Motor neuron (in vitro differentiated cells): ENCODE measurements at regions not wholly inside any gene's neighbourhood (a gene's known extent, or its start where the extent isn't known, plus 50 kb on each side); places are given as distances from the start of the nearest gene placed in this dataset.

ENCODE experiments used
- ATAC-seq, 8 experiments: fragments of 200-7000 bp; cut with Tn5 transposase; replicated peaks in 6 of 8; 2 replicates each; pipeline ENCODE4 v1.8.0; 2021; ENCODE audit warnings: mild to moderate bottlenecking in 8 of 8, moderate library complexity in 8 of 8
- H3K27ac ChIP-seq, 2 donors: fragments of 250-450 bp; sonication (Bioruptor Pico); 2 replicates each; pipeline ENCODE4 v1.9.0; 2021; ENCODE audit warnings: antibody characterized with exemption in 2 of 2, mild to moderate bottlenecking in 2 of 2, moderate library complexity in 1 of 2
- H3K4me1 ChIP-seq, 2 donors: fragments of 250-450 bp; sonication (Bioruptor Pico); replicated peaks in 1 of 2; 2 replicates each; pipeline ENCODE4 v1.6.1; 2021; ENCODE audit warnings: antibody characterized with exemption in 2 of 2, mild to moderate bottlenecking in 2 of 2, moderate library complexity in 1 of 2
- H3K4me3 ChIP-seq, 5 donors: fragments of 250-450 bp; sonication (Bioruptor Pico); 2 replicates each; pipeline ENCODE4 v1.9.0; 2021; ENCODE audit warnings: antibody characterized with exemption in 5 of 5, mild to moderate bottlenecking in 5 of 5, moderate library complexity in 4 of 5
- WGBS, 10 experiments: fragments of 450-650 bp; shearing (Covaris generic); methylation state at CpG; one replicate each; pipeline ENCODE4 v1.0.0; 2022; 5-methylcytosine and 5-hydroxymethylcytosine counted together
- in situ Hi-C, 9 experiments: fragments of 400-800 bp; cut with MboI; loops; one replicate each; pipeline ENCODE4 v1.15.0; 2021; ENCODE audit warnings: low sequenced_read_pairs in 9 of 9, low pct_unique_long_range_greater_than_20kb in 2 of 9; ENCODE audit not compliant: unreplicated experiment in 9 of 9

DNA sequence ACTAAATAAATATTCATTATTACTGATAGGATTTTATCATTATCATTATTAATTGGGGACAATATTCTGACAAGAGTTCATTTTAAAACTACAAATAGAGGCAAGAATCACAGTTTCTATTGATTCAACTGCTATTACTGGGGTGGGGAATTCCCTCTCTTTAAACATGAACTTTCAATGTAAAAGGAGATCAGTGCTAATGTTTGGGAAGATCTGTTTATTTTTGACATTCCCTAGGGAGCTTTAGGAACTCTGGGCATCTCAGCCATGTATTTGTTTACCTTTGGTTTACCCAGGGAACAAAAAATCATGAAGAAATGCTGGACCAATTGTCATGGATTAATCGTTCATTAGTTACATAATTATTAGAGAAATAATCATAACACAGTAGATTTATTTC is 443.2 kb upstream of the AKR1E2 start:
- no peak overlapping the region for H3K4me3 ChIP-seq
- peaks cover 27 to 36% of the 10 kb centered on the region in 2 donors for H3K4me1 ChIP-seq
- 0 to 86% (median 48%) methylated on average over 1 of the region's 1 CpG for WGBS, 10 experiments
- peak in 1 of 8 experiments; percentile 16 for ATAC-seq
- in situ Hi-C loops, result no loop called here
- no peak overlapping the region for H3K27ac ChIP-seq

DNA sequence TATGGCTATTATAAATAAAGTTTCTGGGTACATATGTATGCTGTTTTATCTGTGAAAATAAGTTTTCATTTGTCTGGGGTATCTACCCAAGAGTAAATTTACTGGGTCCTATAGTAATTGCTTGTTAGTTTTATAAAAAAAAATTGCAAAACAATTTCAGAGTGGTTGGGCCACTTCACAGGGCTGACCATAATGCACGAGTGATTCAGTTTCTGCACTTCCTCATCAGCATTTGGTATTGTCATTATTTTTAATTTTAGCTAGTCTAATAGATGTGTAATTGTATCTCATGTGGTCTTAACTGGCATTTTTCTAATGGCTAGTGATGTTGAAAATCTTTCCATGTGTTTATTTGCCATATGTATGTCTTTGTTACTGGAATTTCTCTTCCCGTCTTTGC is 452.4 kb upstream of the AKR1E2 start:
- in situ Hi-C loops, result no loop called here
- 75 to 100% (median 91%) methylated on average over 1 to 2 of the region's 2 CpGs for WGBS, 10 experiments
- peaks cover 3 to 11% of the 10 kb centered on the region in 2 donors for H3K4me1 ChIP-seq
- ATAC-seq, result no peak
- H3K27ac ChIP-seq, result no peak overlapping the region
- no peak overlapping the region for H3K4me3 ChIP-seq

- peak in 2 of 8 experiments; percentile 14 to 65 for ATAC-seq
- Histone ChIP-seq H3K4me3 (no peak overlapping the region), H3K4me1 (peaks cover 3 to 11% of the 10 kb centered on the region in 2 donors), H3K27ac (no peak overlapping the region)
- in situ Hi-C loops, result no loop called here
- 26 to 100% (median 95%) methylated on average over 1 to 4 of the region's 4 CpGs; no CpG with 5 or more reads in 1 of the 10 experiments for WGBS, 10 experiments
These were observed 452.9 kb upstream of the AKR1E2 start for GRCh38 chr10:4373098-4373497.

DNA sequence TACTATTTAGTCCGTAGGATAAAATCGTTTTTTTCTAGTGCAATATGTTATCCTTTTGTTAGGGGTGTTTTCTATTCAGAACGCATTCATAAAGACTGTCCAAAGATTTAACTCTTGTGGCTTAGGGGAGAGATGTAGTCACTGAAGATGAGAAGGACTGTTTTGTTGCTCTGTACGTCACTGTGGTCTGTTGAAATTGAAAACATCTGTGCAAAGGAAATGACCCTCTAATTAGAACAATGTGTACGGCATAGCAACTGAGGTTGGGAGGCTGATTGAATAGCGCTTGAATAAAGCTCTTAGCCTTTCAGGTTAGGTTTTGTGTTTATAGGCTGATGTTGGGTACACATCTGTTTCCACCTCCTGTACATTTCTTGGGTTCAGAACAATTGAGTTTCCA is 453.4 kb upstream of the AKR1E2 start:
- in situ Hi-C loops, result no loop called here

DNA sequence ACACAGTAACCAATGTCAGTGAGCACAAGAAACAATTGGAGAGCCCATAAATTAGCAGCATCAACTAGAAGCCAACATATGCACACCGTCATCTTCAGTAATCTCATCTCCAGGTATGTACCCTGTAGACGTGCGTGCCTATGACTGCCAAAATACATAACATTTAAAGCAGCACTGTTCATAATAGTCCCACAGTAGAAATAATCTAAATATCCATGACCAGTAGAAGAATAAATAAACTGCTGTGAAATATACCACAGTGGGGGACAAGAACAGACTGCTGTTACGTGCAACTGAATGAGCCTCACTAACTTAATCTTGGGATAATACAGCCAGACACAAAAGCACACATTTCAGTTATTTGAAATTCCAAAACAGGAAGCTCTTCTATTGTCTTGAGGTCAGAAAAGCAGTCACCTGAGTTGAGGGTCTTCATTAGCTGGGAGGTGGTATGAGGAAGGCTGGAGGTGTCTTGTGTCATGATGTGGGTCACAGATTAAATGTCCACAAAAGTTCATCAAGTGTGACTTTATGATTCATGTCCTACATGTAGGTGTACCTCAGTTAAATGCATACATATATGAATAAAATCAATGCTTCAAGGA is 454.2 kb upstream of the AKR1E2 start:
- Histone ChIP-seq H3K4me1 (peaks cover 3 to 11% of the 10 kb centered on the region in 2 donors), H3K27ac (no peak overlapping the region), H3K4me3 (no peak overlapping the region)
- no peak for ATAC-seq
- 87 to 100% (median 100%) methylated on average over 1 to 3 of the region's 4 CpGs; no CpG with 5 or more reads in 2 of the 10 experiments for WGBS, 10 experiments
- in situ Hi-C loops, result no loop called here

More for the DNA sequence above, 453.4 kb upstream of the AKR1E2 start:
- Histone ChIP-seq H3K4me3 (no peak overlapping the region), H3K4me1 (peaks cover 3 to 11% of the 10 kb centered on the region in 2 donors), H3K27ac (no peak overlapping the region)
- 0 to 85% (median 57%) methylated on average over 1 to 6 of the region's 6 CpGs for WGBS, 10 experiments
- peak in 3 of 8 experiments; percentile 97 to 100 (median 99) for ATAC-seq

- in situ Hi-C loops, result no loop called here
- ATAC-seq, result peak in 3 of 8 experiments; percentile 39 to 55 (median 41)
These were observed 455.6 kb upstream of the AKR1E2 start for GRCh38 chr10:4370376-4370775.

GRCh38 chr10:4361581-4361980 is 464.4 kb upstream of the AKR1E2 start:
- 43 to 94% (median 79%) methylated on average over 1 to 3 of the region's 3 CpGs; no CpG with 5 or more reads in 1 of the 10 experiments for WGBS, 10 experiments
- no peak for ATAC-seq
- Histone ChIP-seq H3K4me3 (no peak overlapping the region), H3K27ac (no peak overlapping the region), H3K4me1 (no peaks in the 10 kb centered on the region)
- in situ Hi-C loops, result no loop called here

More at GRCh38 chr10:4370376-4370775, 455.6 kb upstream of the AKR1E2 start:
- 36 to 100% (median 63%) methylated on average over 1 of the region's 1 CpG; no CpG with 5 or more reads in 2 of the 10 experiments for WGBS, 10 experiments
- H3K4me3 ChIP-seq, result no peak overlapping the region
- H3K4me1 ChIP-seq, result peaks cover 3 to 11% of the 10 kb centered on the region in 2 donors
- H3K27ac ChIP-seq, result no peak overlapping the region

GRCh38 chr10:4359003-4359402 is 467.0 kb upstream of the AKR1E2 start:
- Histone ChIP-seq H3K4me1 (peaks cover 0 to 7% of the 10 kb centered on the region in 2 donors), H3K27ac (no peak overlapping the region), H3K4me3 (no peak overlapping the region)
- no peak for ATAC-seq
- in situ Hi-C loops, result no loop called here
- WGBS, 10 experiments, result 33 to 92% (median 77%) methylated on average over 1 to 5 of the region's 5 CpGs; no CpG with 5 or more reads in 1 of the 10 experiments

DNA sequence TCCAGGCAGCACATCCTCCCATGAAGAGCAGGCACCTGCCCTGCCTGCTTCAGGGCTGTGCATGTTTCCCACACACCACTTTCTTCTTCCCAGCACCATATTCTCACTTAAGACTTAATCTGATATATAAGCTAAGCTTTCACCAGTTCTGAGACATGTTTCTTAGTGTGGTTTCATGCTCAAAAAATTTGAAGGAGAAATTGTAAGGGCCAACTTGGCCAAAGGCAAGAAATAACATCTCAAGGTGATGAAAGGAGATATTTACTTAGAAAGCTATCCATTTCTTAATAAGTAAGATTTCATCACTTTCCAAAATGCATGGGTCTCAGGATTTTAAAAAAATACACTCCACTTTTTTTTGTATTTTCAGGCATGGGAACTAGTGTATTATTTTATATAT is 468.1 kb upstream of the AKR1E2 start:
- no peak for ATAC-seq
- H3K27ac ChIP-seq, result no peak overlapping the region
- H3K4me3 ChIP-seq, result no peak overlapping the region
- H3K4me1 ChIP-seq, result peaks cover 0 to 15% of the 10 kb centered on the region in 2 donors
- in situ Hi-C loops, result no loop called here

DNA sequence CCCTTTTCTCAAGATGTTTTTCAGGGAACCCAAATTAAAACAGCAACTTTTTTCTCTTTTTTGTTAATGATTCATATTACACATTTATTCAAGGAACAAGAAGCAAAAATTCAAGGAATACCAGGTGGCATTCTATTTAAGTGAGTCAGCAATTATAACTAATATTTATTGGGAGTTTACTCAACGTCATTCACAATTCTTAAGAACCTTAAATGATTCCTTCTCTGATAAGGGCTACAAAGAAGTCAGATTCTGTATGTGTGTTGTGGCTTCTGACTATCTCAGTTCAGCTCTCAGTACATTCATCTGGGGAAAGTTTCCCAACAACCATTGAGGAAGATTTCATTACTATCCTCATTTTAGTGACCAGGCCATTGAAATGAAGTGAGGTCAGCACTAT is 470.7 kb upstream of the AKR1E2 start:
- H3K27ac ChIP-seq, result no peak overlapping the region
- no peak overlapping the region for H3K4me3 ChIP-seq
- in situ Hi-C loops, result no loop called here
- no peak for ATAC-seq
- H3K4me1 ChIP-seq, result peaks cover 10 to 19% of the 10 kb centered on the region in 2 donors
- 38 to 100% (median 88%) methylated on average over 1 of the region's 1 CpG; no CpG with 5 or more reads in 3 of the 10 experiments for WGBS, 10 experiments

GRCh38 chr10:4354382-4354812 is 471.6 kb upstream of the AKR1E2 start:
- in situ Hi-C loops, result no loop called here
- peak in 5 of 8 experiments; percentile 15 to 63 (median 51) for ATAC-seq
- 43 to 100% (median 80%) methylated on average over 1 to 7 of the region's 7 CpGs for WGBS, 10 experiments
- Histone ChIP-seq H3K4me1 (peaks cover 10 to 19% of the 10 kb centered on the region in 2 donors), H3K27ac (no peak overlapping the region), H3K4me3 (no peak overlapping the region)

GRCh38 chr10:4353964-4354363 is 472.0 kb upstream of the AKR1E2 start:
- Histone ChIP-seq H3K4me1 (peaks cover 10 to 19% of the 10 kb centered on the region in 2 donors), H3K4me3 (no peak overlapping the region), H3K27ac (no peak overlapping the region)
- WGBS, 10 experiments, result 20 to 100% (median 78%) methylated on average over 1 of the region's 1 CpG; no CpG with 5 or more reads in 3 of the 10 experiments
- ATAC-seq, result peak in 1 of 8 experiments; percentile 27
- in situ Hi-C loops, result no loop called here

GRCh38 chr10:4353059-4353655 is 472.9 kb upstream of the AKR1E2 start:
- H3K27ac ChIP-seq, result no peak overlapping the region
- no peak overlapping the region for H3K4me3 ChIP-seq
- in situ Hi-C loops, result no loop called here
- peak in 5 of 8 experiments; percentile 39 to 71 (median 55) for ATAC-seq
- WGBS, 10 experiments, result 73 to 89% (median 80%) methylated on average over 5 to 11 of the region's 11 CpGs; no CpG with 5 or more reads in 1 of the 10 experiments
- H3K4me1 ChIP-seq, result peaks cover 10 to 19% of the 10 kb centered on the region in 2 donors
